PC-3 (cell line): ENCODE measurements at regions not wholly inside any gene's neighbourhood (a gene's known extent, or its start where the extent isn't known, plus 50 kb on each side); places are given as distances from the start of the nearest gene placed in this dataset.

ENCODE experiments used
- CTCF ChIP-seq: fragments of 300-600 bp; sonication (generic); conservative IDR thresholded peaks from 2 replicates; pipeline ENCODE4 v1.5.1; 2017; ENCODE audit warnings: antibody characterized with exemption, low read depth, mild to moderate bottlenecking, low read length
- EZH2 ChIP-seq: fragments of 300-600 bp; sonication (generic); IDR thresholded peaks from one replicate; pipeline ENCODE4 v1.6.1; 2017; ENCODE audit warnings: antibody characterized with exemption, mild to moderate bottlenecking, low read length; ENCODE audit not compliant: unreplicated experiment
- EZH2phosphoT487 ChIP-seq: fragments of 300-600 bp; sonication (generic); IDR thresholded peaks from 2 replicates; pipeline ENCODE4 v1.6.1; 2018; ENCODE audit warnings: mild to moderate bottlenecking, antibody characterized with exemption, low read length, borderline replicate concordance

- TF ChIP-seq EZH2, result no peak
- TF ChIP-seq CTCF, result no peak
- no peak for TF ChIP-seq EZH2phosphoT487
Observed at GRCh38 chr2:207289295-207290018, 123.7 kb upstream of the KLF7 start.
